DND-41 (cell line): ENCODE measurements at regions not wholly inside any gene's neighbourhood (a gene's known extent, or its start where the extent isn't known, plus 50 kb on each side); places are given as distances from the start of the nearest gene placed in this dataset.

Experiments
- ATAC-seq: fragments of 200-7000 bp; cut with Tn5 transposase; 3 replicates; pipeline ENCODE4 v1.9.1; 2021; ENCODE audit warnings: low read depth; ENCODE audit not compliant: insufficient read depth
- DNase-seq: peaks from one replicate; pipeline ENCODE4 v3.0.0-alpha.2; 2020
- H2AFZ ChIP-seq: 2 replicates; pipeline ENCODE4 v1.6.0; 2012; ENCODE audit warnings: low read depth, low read length
- H3K27ac ChIP-seq: 2 replicates; pipeline ENCODE4 v1.5.1; 2012; ENCODE audit warnings: low read length, inconsistent platforms
- H3K27me3 ChIP-seq: fragments of 200-600 bp; sonication (generic); 2 replicates; pipeline ENCODE4 v1.6.0; 2012; ENCODE audit warnings: low read length, mild to moderate bottlenecking, inconsistent platforms; ENCODE audit not compliant: insufficient read depth, poor library complexity
- H3K36me3 ChIP-seq: 2 replicates; pipeline ENCODE4 v1.5.1; 2012; ENCODE audit warnings: low read length, inconsistent platforms; ENCODE audit not compliant: insufficient read depth
- H3K4me1 ChIP-seq: 2 replicates; pipeline ENCODE4 v1.5.1; 2012; ENCODE audit warnings: mild to moderate bottlenecking, low read length; ENCODE audit not compliant: insufficient read depth
- H3K4me2 ChIP-seq: 2 replicates; pipeline ENCODE4 v1.6.0; 2012; ENCODE audit warnings: mild to moderate bottlenecking, moderate library complexity, low read length, inconsistent platforms; ENCODE audit not compliant: insufficient read depth
- H3K4me3 ChIP-seq, 2 experiments: fragments of 200-600 bp in 1 of 2; shearing (Covaris generic) in 1 of 2; 2 replicates each; pipeline ENCODE4 v1.5.1; 2012 to 2016; ENCODE audit warnings: inconsistent platforms in 2 of 2, low read length in 2 of 2, mild to moderate bottlenecking in 2 of 2, low read depth in 1 of 2, moderate library complexity in 1 of 2
- H3K79me2 ChIP-seq: 2 replicates; pipeline ENCODE4 v1.6.0; 2012; ENCODE audit warnings: low read length, inconsistent platforms; ENCODE audit not compliant: insufficient read depth
- H3K9ac ChIP-seq: 2 replicates; pipeline ENCODE4 v1.6.0; 2012; ENCODE audit warnings: low read depth, mild to moderate bottlenecking, inconsistent platforms, low read length, moderate library complexity
- H3K9me3 ChIP-seq: 2 replicates; pipeline ENCODE4 v1.5.1; 2012; ENCODE audit warnings: low read length, moderate library complexity, mild to moderate bottlenecking, inconsistent platforms; ENCODE audit not compliant: insufficient read depth, severe bottlenecking
- H4K20me1 ChIP-seq: 2 replicates; pipeline ENCODE4 v1.6.0; 2012; ENCODE audit warnings: low read length; ENCODE audit not compliant: insufficient read depth
- EZH2 ChIP-seq: IDR thresholded peaks from 3 replicates; pipeline ENCODE4 v1.6.1; 2012; ENCODE audit warnings: borderline replicate concordance, low read depth, mild to moderate bottlenecking, moderate library complexity, low read length, inconsistent platforms; ENCODE audit not compliant: severe bottlenecking
- TF ChIP-seq, protein P1 (sequence below): IDR thresholded peaks from 2 replicates; pipeline ENCODE4 v1.5.1; 2012; ENCODE audit warnings: borderline replicate concordance, low read length, moderate library complexity, mild to moderate bottlenecking; ENCODE audit not compliant: poor library complexity, severe bottlenecking; ENCODE audit errors: extremely low read depth

GRCh38 chr1:87568005-87568404, 239.3 kb downstream of the LMO4 start:
- no peak overlapping the region for H3K4me2 ChIP-seq
- no peak overlapping the region for H3K27ac ChIP-seq
- TF ChIP-seq, protein P1, sequence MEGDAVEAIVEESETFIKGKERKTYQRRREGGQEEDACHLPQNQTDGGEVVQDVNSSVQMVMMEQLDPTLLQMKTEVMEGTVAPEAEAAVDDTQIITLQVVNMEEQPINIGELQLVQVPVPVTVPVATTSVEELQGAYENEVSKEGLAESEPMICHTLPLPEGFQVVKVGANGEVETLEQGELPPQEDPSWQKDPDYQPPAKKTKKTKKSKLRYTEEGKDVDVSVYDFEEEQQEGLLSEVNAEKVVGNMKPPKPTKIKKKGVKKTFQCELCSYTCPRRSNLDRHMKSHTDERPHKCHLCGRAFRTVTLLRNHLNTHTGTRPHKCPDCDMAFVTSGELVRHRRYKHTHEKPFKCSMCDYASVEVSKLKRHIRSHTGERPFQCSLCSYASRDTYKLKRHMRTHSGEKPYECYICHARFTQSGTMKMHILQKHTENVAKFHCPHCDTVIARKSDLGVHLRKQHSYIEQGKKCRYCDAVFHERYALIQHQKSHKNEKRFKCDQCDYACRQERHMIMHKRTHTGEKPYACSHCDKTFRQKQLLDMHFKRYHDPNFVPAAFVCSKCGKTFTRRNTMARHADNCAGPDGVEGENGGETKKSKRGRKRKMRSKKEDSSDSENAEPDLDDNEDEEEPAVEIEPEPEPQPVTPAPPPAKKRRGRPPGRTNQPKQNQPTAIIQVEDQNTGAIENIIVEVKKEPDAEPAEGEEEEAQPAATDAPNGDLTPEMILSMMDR: no peak
- no peak for TF ChIP-seq EZH2
- DNase-seq: no peak
- no peaks in the 10 kb centered on the region for H3K4me1 ChIP-seq
- no peaks in the 10 kb centered on the region for H3K79me2 ChIP-seq
- no peaks in the 10 kb centered on the region for H3K36me3 ChIP-seq
- H4K20me1 ChIP-seq: no peaks in the 10 kb centered on the region
- no peaks in the 10 kb centered on the region for H3K9me3 ChIP-seq
- no peak overlapping the region for H3K9ac ChIP-seq
- no peak for ATAC-seq
- H3K4me3 ChIP-seq: no peak overlapping the region
- H3K27me3 ChIP-seq: no peaks in the 10 kb centered on the region
- no peak overlapping the region for H2AFZ ChIP-seq

GRCh38 chr1:87568911-87569310, 240.2 kb downstream of the LMO4 start:
- H3K9ac ChIP-seq: no peak overlapping the region
- no peaks in the 10 kb centered on the region for H3K4me1 ChIP-seq
- H3K4me3 ChIP-seq: no peak overlapping the region
- no peak for ATAC-seq
- no peaks in the 10 kb centered on the region for H3K9me3 ChIP-seq
- TF ChIP-seq, protein P1: no peak
- TF ChIP-seq EZH2: no peak
- H3K27me3 ChIP-seq: no peaks in the 10 kb centered on the region
- no peaks in the 10 kb centered on the region for H4K20me1 ChIP-seq
- no peak for DNase-seq
- no peak overlapping the region for H3K4me2 ChIP-seq
- no peaks in the 10 kb centered on the region for H3K36me3 ChIP-seq
- H2AFZ ChIP-seq: no peak overlapping the region
- H3K79me2 ChIP-seq: no peaks in the 10 kb centered on the region
- no peak overlapping the region for H3K27ac ChIP-seq

- H3K36me3 ChIP-seq: no peaks in the 10 kb centered on the region
- H3K27me3 ChIP-seq: no peaks in the 10 kb centered on the region
- H3K4me3 ChIP-seq: no peak overlapping the region
- no peaks in the 10 kb centered on the region for H3K9me3 ChIP-seq
- H3K79me2 ChIP-seq: no peaks in the 10 kb centered on the region
- H2AFZ ChIP-seq: no peak overlapping the region
- H3K27ac ChIP-seq: no peak overlapping the region
- DNase-seq (no peak), ATAC-seq (no peak)
- no peak overlapping the region for H3K4me2 ChIP-seq
- no peaks in the 10 kb centered on the region for H3K4me1 ChIP-seq
- no peaks in the 10 kb centered on the region for H4K20me1 ChIP-seq
- TF ChIP-seq, protein P1: no peak
- TF ChIP-seq EZH2: no peak
- no peak overlapping the region for H3K9ac ChIP-seq
These were observed 243.3 kb downstream of the LMO4 start for GRCh38 chr1:87572008-87572407.

GRCh38 chr1:87572891-87573290, 244.2 kb downstream of the LMO4 start:
- H3K36me3 ChIP-seq: no peaks in the 10 kb centered on the region
- no peak for DNase-seq
- no peaks in the 10 kb centered on the region for H4K20me1 ChIP-seq
- H3K27ac ChIP-seq: no peak overlapping the region
- no peaks in the 10 kb centered on the region for H3K79me2 ChIP-seq
- no peak for TF ChIP-seq EZH2
- TF ChIP-seq, protein P1: no peak
- no peak for ATAC-seq
- H3K4me3 ChIP-seq: no peak overlapping the region
- no peaks in the 10 kb centered on the region for H3K9me3 ChIP-seq
- no peak overlapping the region for H3K9ac ChIP-seq
- H3K4me2 ChIP-seq: no peak overlapping the region
- H3K27me3 ChIP-seq: no peaks in the 10 kb centered on the region
- H2AFZ ChIP-seq: no peak overlapping the region
- no peaks in the 10 kb centered on the region for H3K4me1 ChIP-seq
